GM23338 (cell line): ENCODE measurements at regions not wholly inside any gene's neighbourhood (a gene's known extent, or its start where the extent isn't known, plus 50 kb on each side); places are given as distances from the start of the nearest gene placed in this dataset.

Source experiments
- CREB1 ChIP-seq: fragments of 250-450 bp; sonication (Bioruptor Pico); IDR thresholded peaks from 2 replicates; pipeline ENCODE4 v1.5.0; 2020; ENCODE audit warnings: low read depth, mild to moderate bottlenecking, moderate library complexity
- CTCF ChIP-seq, 2 experiments: fragments of 200-600 bp in 1 of 2; sonication (generic) in 1 of 2; conservative IDR thresholded peaks; 2 replicates each; pipeline versions ENCODE4 v1.5.1 to v1.6.1; 2016 to 2017; ENCODE audit warnings: antibody characterized with exemption in 2 of 2, low read depth in 2 of 2, mild to moderate bottlenecking in 2 of 2, moderate library complexity in 1 of 2
- EZH2 ChIP-seq: fragments of 200-600 bp; sonication (generic); IDR thresholded peaks from one replicate; pipeline ENCODE4 v1.8.0; 2017; ENCODE audit warnings: antibody characterized with exemption, mild to moderate bottlenecking, low read depth; ENCODE audit not compliant: unreplicated experiment
- NANOG ChIP-seq: IDR thresholded peaks from 2 replicates; pipeline ENCODE4 v1.6.1; 2016; ENCODE audit warnings: antibody characterized with exemption, borderline replicate concordance
- POLR2AphosphoS5 ChIP-seq: IDR thresholded peaks from 2 replicates; pipeline ENCODE4 v1.6.1; 2016; ENCODE audit warnings: antibody characterized with exemption, low read depth
- REST ChIP-seq: IDR thresholded peaks from one replicate; pipeline ENCODE4 v1.6.1; 2018; ENCODE audit warnings: antibody characterized with exemption; ENCODE audit not compliant: unreplicated experiment
- ZNF114 ChIP-seq: fragments of 250-450 bp; sonication (Bioruptor Pico); IDR thresholded peaks from 2 replicates; pipeline ENCODE4 v1.5.0; 2020; ENCODE audit warnings: mild to moderate bottlenecking, moderate library complexity
- ZNF331 ChIP-seq: fragments of 250-450 bp; sonication (Bioruptor Pico); IDR thresholded peaks from 2 replicates; pipeline ENCODE4 v1.5.0; 2020; ENCODE audit warnings: low read depth, mild to moderate bottlenecking, moderate library complexity

GRCh38 chr20:52645822-52646221, 326.3 kb upstream of the TSHZ2 start:
- TF ChIP-seq ZNF114 (CRISPR knock-in tag) = no peak
- no peak for TF ChIP-seq CTCF (conservative IDR thresholded peaks at IDR 0.05; ENCODE audit: low read depth in 2 of 2)
- TF ChIP-seq ZNF331 (CRISPR knock-in tag) = no peak
- no peak for TF ChIP-seq POLR2AphosphoS5
- no peak for TF ChIP-seq REST
- TF ChIP-seq CREB1 (CRISPR knock-in tag) = no peak
- no peak for TF ChIP-seq EZH2
- no peak for TF ChIP-seq NANOG
